ENCODE measurements at regions not wholly inside any gene's neighbourhood (a gene's known extent, or its start where the extent isn't known, plus 50 kb on each side); places are given as distances from the start of the nearest gene placed in this dataset.

DNA sequence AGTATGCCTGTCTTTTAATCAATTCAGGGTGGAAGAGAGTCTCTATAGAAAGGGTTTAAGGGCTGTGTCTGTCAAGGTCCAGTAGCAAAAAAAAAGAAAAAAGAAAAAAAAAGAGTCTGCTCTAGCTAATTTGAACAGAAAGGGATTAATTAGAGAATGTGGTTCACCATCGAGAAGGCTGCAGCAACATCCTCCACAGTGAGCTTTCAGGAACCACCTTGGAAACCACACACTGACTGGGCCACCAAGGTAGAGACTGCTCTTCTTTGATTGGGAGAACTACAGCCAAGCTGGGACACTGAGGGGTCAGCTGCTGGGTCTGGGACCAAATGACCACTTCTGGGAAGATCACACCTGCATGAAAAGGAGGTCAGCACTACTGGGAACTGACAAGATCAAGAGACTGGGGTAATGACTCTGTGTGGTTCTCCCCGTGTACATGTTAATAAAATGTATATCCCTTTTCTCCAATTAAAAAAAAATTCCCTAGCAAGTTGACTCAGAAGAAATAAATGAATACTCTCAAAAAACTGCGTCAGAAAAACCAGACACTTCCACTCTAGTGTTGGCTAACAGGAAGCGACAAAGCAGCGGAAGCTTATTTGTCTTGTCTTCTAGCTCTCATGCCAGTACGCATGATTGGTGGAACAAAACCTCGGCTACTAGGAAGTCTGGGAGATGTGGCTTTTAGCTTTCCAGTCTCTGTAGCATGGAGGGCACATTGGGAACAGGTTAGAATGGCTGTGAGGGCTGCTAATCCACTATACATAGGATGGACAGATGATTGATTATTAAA, 60.0 kb upstream of the IVNS1ABP start:
- no peak overlapping the region for H3K4me3 ChIP-seq
- WGBS, 2 donors, result 76 to 85% methylated on average over 7 of the region's 7 CpGs
- no peaks in the 10 kb centered on the region for H3K9me3 ChIP-seq
- no peaks in the 10 kb centered on the region for H3K36me3 ChIP-seq (ENCODE audit: low read depth, missing control alignments)
- no peak for DNase-seq
- no peaks in the 10 kb centered on the region for H3K4me1 ChIP-seq
- TF ChIP-seq, protein P1, sequence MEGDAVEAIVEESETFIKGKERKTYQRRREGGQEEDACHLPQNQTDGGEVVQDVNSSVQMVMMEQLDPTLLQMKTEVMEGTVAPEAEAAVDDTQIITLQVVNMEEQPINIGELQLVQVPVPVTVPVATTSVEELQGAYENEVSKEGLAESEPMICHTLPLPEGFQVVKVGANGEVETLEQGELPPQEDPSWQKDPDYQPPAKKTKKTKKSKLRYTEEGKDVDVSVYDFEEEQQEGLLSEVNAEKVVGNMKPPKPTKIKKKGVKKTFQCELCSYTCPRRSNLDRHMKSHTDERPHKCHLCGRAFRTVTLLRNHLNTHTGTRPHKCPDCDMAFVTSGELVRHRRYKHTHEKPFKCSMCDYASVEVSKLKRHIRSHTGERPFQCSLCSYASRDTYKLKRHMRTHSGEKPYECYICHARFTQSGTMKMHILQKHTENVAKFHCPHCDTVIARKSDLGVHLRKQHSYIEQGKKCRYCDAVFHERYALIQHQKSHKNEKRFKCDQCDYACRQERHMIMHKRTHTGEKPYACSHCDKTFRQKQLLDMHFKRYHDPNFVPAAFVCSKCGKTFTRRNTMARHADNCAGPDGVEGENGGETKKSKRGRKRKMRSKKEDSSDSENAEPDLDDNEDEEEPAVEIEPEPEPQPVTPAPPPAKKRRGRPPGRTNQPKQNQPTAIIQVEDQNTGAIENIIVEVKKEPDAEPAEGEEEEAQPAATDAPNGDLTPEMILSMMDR (IDR thresholded peaks at IDR 0.05), result no peak
- TF ChIP-seq POLR2A (IDR thresholded peaks at IDR 0.05), result no peak
- H3K27me3 ChIP-seq, result no peaks in the 10 kb centered on the region
- H3K27ac ChIP-seq, result no peak overlapping the region
- intact Hi-C loops (cut with DNase I; ENCODE audit: low total_unique reads), result no loop called here

DNA sequence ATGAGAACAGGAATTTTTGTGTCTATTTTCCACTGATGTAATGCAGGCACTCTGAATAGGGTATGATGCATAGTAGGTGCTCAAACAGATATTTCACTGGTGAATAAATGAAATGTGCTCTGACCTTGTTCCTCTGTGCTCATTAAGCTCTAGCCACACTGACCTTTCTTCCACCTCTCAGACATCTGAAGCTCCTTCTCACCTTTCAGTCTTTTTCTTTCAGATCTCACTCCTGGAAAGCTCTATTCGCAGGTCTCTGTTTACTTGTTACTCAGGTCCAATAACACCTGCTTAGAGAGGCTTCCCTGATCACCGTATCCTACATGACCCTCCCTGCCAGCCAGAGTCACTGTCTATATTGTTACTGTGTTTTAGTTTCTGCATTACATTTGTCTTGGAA, 59.2 kb upstream of the IVNS1ABP start:
- H3K27ac ChIP-seq, result no peak overlapping the region
- intact Hi-C loops (cut with DNase I; ENCODE audit: low total_unique reads), result no loop called here
- 68 to 72% methylated on average over 2 of the region's 2 CpGs for WGBS, 2 donors

DNA sequence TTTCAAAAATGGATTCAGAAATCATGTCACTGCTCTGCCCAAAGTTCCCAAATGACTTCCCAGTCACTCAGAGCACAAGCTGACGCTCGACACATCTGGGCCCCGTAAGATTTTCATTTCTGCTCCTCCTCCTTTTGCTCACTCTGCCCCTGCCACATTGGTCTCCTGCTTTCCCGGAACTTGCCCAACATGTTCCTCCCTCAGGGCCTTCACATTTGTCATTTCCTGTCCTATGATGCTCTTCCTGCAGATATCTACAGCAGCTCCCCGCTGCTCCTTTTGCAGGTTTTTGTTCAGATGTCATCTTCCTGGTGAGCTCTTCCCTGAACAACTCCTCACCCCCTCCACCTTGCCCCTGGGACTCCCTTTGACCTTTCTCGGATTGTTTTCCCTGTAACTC, 58.5 kb upstream of the IVNS1ABP start:
- Histone ChIP-seq H3K4me3 (no peak overlapping the region), H3K27ac (peak overlapping the region in 1 of 2 donors; percentile 7), H3K9me3 (no peaks in the 10 kb centered on the region), H3K27me3 (no peaks in the 10 kb centered on the region), H3K4me1 (no peaks in the 10 kb centered on the region), H3K36me3 (ENCODE audit: low read depth, missing control alignments) (no peaks in the 10 kb centered on the region)
- WGBS, 2 donors, result 77 to 91% methylated on average over 6 of the region's 6 CpGs
- TF ChIP-seq POLR2A (IDR thresholded peaks at IDR 0.05), result no peak
- TF ChIP-seq, protein P1 (IDR thresholded peaks at IDR 0.05), result no peak
- intact Hi-C loops (cut with DNase I; ENCODE audit: low total_unique reads), result no loop called here
- DNase-seq, result peak; percentile 28

More for the DNA sequence above, 59.2 kb upstream of the IVNS1ABP start:
- Histone ChIP-seq H3K36me3 (ENCODE audit: low read depth, missing control alignments) (no peaks in the 10 kb centered on the region), H3K4me3 (no peak overlapping the region), H3K4me1 (no peaks in the 10 kb centered on the region), H3K9me3 (no peaks in the 10 kb centered on the region), H3K27me3 (no peaks in the 10 kb centered on the region)
- TF ChIP-seq, protein P1 (IDR thresholded peaks at IDR 0.05), result no peak
- no peak for TF ChIP-seq POLR2A (IDR thresholded peaks at IDR 0.05)
- no peak for DNase-seq

DNA sequence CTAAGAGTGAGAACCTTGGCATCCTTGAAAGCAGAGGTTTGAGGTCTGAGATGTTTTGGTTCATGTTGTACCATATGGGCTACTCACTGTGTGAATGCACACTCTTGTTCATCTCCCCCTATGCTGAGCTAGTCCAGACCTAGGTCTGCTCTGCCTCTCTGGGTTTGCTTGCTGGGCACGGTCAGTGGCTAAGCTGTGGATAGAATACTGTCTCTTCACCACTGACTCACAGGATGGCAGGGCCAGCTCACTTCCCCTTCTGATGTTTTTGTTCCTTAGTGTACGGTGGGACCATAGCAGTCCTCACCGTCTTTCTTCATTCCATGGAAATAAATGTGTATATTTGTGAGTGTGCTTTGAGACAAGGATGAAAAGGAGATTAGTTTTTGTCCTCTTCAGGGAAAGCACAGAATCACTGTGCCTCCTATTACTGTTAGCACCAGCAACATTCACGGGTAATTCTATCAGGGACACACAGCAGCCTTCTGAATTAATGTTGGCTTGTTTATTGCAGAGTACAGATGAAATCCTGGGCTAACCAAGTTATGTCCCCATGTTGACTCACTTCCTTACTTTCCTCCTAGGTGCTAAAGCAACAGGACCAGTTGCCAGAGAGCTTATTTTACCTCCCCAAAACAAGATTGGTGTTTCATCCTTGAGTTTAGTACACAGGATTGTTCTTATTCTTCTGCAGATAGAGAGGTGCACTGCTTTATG, 56.9 kb upstream of the IVNS1ABP start:
- intact Hi-C loops (cut with DNase I; ENCODE audit: low total_unique reads), result no loop called here
- Histone ChIP-seq H3K27ac (no peak overlapping the region), H3K4me3 (no peak overlapping the region), H3K4me1 (no peaks in the 10 kb centered on the region), H3K36me3 (ENCODE audit: low read depth, missing control alignments) (no peaks in the 10 kb centered on the region), H3K27me3 (no peaks in the 10 kb centered on the region), H3K9me3 (no peaks in the 10 kb centered on the region)
- 75 to 87% methylated on average over 4 of the region's 4 CpGs for WGBS, 2 donors
- TF ChIP-seq POLR2A (IDR thresholded peaks at IDR 0.05), result no peak
- TF ChIP-seq, protein P1 (IDR thresholded peaks at IDR 0.05), result no peak
- DNase-seq, result no peak
